SK-N-SH (cell line): ENCODE measurements at regions not wholly inside any gene's neighbourhood (a gene's known extent, or its start where the extent isn't known, plus 50 kb on each side); places are given as distances from the start of the nearest gene placed in this dataset.

Source experiments
- CTCF ChIA-PET: fragments of 300-600, 350-600 bp; formaldehyde crosslinking; extraction: SDS; loops from one replicate; lab custom pipeline; 2021; lab: Yijun Ruan, JAX
- POLR2A ChIA-PET: fragments of 350-600 bp; sonication (Branson Sonifier 250); formaldehyde crosslinking; extraction: SDS; loops from one replicate; lab custom pipeline; 2020; ENCODE audit warnings: antibody characterized with exemption, inconsistent platforms; lab: Yijun Ruan, JAX
- DNase-seq: peaks from one replicate; pipeline ENCODE4 v3.0.0; 2012
- H2AFZ ChIP-seq: fragments of 200-600 bp; sonication (generic); 2 replicates; pipeline ENCODE4 v1.8.1; 2016; ENCODE audit warnings: antibody characterized with exemption, mild to moderate bottlenecking, low read depth
- H3F3A ChIP-seq: fragments of 200-600 bp; sonication (generic); replicated peaks from 2 replicates; pipeline ENCODE3; 2016; ENCODE audit warnings: antibody characterized with exemption, mild to moderate bottlenecking; ENCODE audit not compliant: insufficient read depth
- H3K27ac ChIP-seq, 2 experiments: fragments of 200-500 bp in 1 of 2; fragments of 200-600 bp in 1 of 2; sonication (Bioruptor generic) in 1 of 2; sonication (generic), shearing (Covaris generic) in 1 of 2; 2 replicates each; pipeline versions ENCODE4 v1.5.1 to v1.6.1; 2014 to 2016; ENCODE audit warnings: low read depth in 2 of 2, inconsistent platforms in 1 of 2, low read length in 1 of 2, mild to moderate bottlenecking in 1 of 2, mixed read lengths in 1 of 2
- H3K27me3 ChIP-seq: fragments of 200-600 bp; sonication (generic), shearing (Covaris generic); 2 replicates; pipeline ENCODE4 v1.6.1; 2016; ENCODE audit warnings: mixed run types; ENCODE audit not compliant: insufficient read depth
- H3K36me3 ChIP-seq, 2 experiments: fragments of 200-500 bp in 1 of 2; fragments of 200-600 bp in 1 of 2; sonication (Bioruptor generic) in 1 of 2; sonication (generic) in 1 of 2; replicated peaks in 1 of 2; 2 replicates each; pipeline versions ENCODE3 to v1.5.1; 2014 to 2016; ENCODE audit warnings: low read length in 1 of 2, mild to moderate bottlenecking in 1 of 2; ENCODE audit not compliant: insufficient read depth in 2 of 2, control insufficient read depth in 1 of 2
- H3K4me1 ChIP-seq, 2 experiments: fragments of 200-500 bp in 1 of 2; fragments of 200-600 bp in 1 of 2; sonication (Bioruptor generic) in 1 of 2; sonication (generic), shearing (Covaris generic) in 1 of 2; 2 replicates each; pipeline versions ENCODE4 v1.5.1 to v1.6.1; 2014 to 2016; ENCODE audit warnings: low read depth in 1 of 2, low read length in 1 of 2, mixed run types in 1 of 2; ENCODE audit not compliant: insufficient read depth in 2 of 2, control insufficient read depth in 1 of 2
- H3K4me2 ChIP-seq: fragments of 200-600 bp; sonication (generic), shearing (Covaris generic); 2 replicates; pipeline ENCODE4 v1.6.1; 2017; ENCODE audit warnings: mixed run types
- H3K4me3 ChIP-seq, 2 experiments: fragments of 200-500 bp in 1 of 2; fragments of 200-600 bp in 1 of 2; sonication (Bioruptor generic) in 1 of 2; sonication (generic), shearing (Covaris generic) in 1 of 2; 2 replicates each; pipeline versions ENCODE4 v1.5.1 to v1.8.1; 2014 to 2016; ENCODE audit warnings: low read depth in 2 of 2, inconsistent platforms in 1 of 2, low read length in 1 of 2, mild to moderate bottlenecking in 1 of 2, mixed read lengths in 1 of 2, moderate library complexity in 1 of 2
- H3K79me2 ChIP-seq: fragments of 200-600 bp; sonication (generic); 2 replicates; pipeline ENCODE4 v1.8.1; 2017; ENCODE audit warnings: mild to moderate bottlenecking; ENCODE audit not compliant: insufficient read depth
- H3K9ac ChIP-seq: fragments of 200-600 bp; sonication (generic); 2 replicates; pipeline ENCODE4 v1.6.1; 2017; ENCODE audit warnings: mixed run types
- H3K9me2 ChIP-seq: fragments of 200-600 bp; sonication (generic); 2 replicates; pipeline ENCODE4 v1.6.1; 2017; ENCODE audit warnings: mixed run types
- H3K9me3 ChIP-seq: fragments of 200-600 bp; sonication (generic); 2 replicates; pipeline ENCODE4 v1.6.1; 2017; ENCODE audit warnings: mixed run types, mild to moderate bottlenecking, moderate library complexity
- H4K20me1 ChIP-seq: fragments of 200-600 bp; sonication (generic); 2 replicates; pipeline ENCODE4 v1.6.1; 2017; ENCODE audit warnings: mild to moderate bottlenecking, mixed run types; ENCODE audit not compliant: insufficient read depth
- CHD2 ChIP-seq: fragments of 150-350 bp; IDR thresholded peaks from 2 replicates; pipeline ENCODE4 v1.6.1; 2018; ENCODE audit warnings: low read length; ENCODE audit not compliant: partially characterized antibody
- FOSL2 ChIP-seq: IDR thresholded peaks from 2 replicates; pipeline ENCODE4 v1.4.0; 2012; ENCODE audit warnings: low read depth, mild to moderate bottlenecking, moderate library complexity, borderline replicate concordance
- FOXJ3 ChIP-seq: sonication (generic); formaldehyde crosslinking; IDR thresholded peaks from 2 replicates; pipeline ENCODE4 v1.5.1; 2020; ENCODE audit warnings: mild to moderate bottlenecking, missing genetic modification reagents
- FOXM1 ChIP-seq: IDR thresholded peaks from 2 replicates; pipeline ENCODE4 v1.4.0; 2012; ENCODE audit warnings: low read depth, mild to moderate bottlenecking
- GABPA ChIP-seq: IDR thresholded peaks from 2 replicates; pipeline ENCODE4 v1.4.0; 2012; ENCODE audit warnings: low read depth, mild to moderate bottlenecking
- GATA2 ChIP-seq: sonication (generic); formaldehyde crosslinking; IDR thresholded peaks from 2 replicates; pipeline ENCODE4 v1.5.0; 2020; ENCODE audit warnings: mild to moderate bottlenecking, missing genetic modification reagents
- MEF2A ChIP-seq: IDR thresholded peaks from 2 replicates; pipeline ENCODE4 v1.4.0; 2012; ENCODE audit warnings: low read depth, borderline replicate concordance
- MXI1 ChIP-seq: IDR thresholded peaks from 2 replicates; pipeline ENCODE4 v1.6.1; 2012; ENCODE audit warnings: mild to moderate bottlenecking, low read depth, low read length, improper control_type of control experiment
- NFIC ChIP-seq: IDR thresholded peaks from 2 replicates; pipeline ENCODE4 v1.4.0; 2012; ENCODE audit warnings: borderline replicate concordance
- NRF1 ChIP-seq: IDR thresholded peaks from 2 replicates; pipeline ENCODE4 v1.6.1; 2012; ENCODE audit warnings: low read depth, mild to moderate bottlenecking, low read length
- RAD21 ChIP-seq: IDR thresholded peaks from 2 replicates; pipeline ENCODE4 v1.6.1; 2012; ENCODE audit warnings: mild to moderate bottlenecking, low read length
- RFX5 ChIP-seq: IDR thresholded peaks from 2 replicates; pipeline ENCODE4 v1.6.1; 2012; ENCODE audit warnings: mild to moderate bottlenecking, improper control_type of control experiment, low read length
- RXRA ChIP-seq: IDR thresholded peaks from 2 replicates; pipeline ENCODE4 v1.4.0; 2012; ENCODE audit warnings: low read depth, mild to moderate bottlenecking, borderline replicate concordance
- TAF1 ChIP-seq: IDR thresholded peaks from 2 replicates; pipeline ENCODE4 v1.6.1; 2012; ENCODE audit warnings: low read depth, mild to moderate bottlenecking, low read length, moderate library complexity, borderline replicate concordance
- TEAD4 ChIP-seq: IDR thresholded peaks from 2 replicates; pipeline ENCODE4 v1.4.0; 2012; ENCODE audit warnings: mild to moderate bottlenecking, borderline replicate concordance; ENCODE audit not compliant: insufficient read depth
- WGBS: methylation state at CpG from one replicate; pipeline ENCODE4 v1.1.6; 2017; ENCODE audit warnings: low lambda C conversion rate; 5-methylcytosine and 5-hydroxymethylcytosine counted together
- TF ChIP-seq, protein P1 (sequence below): IDR thresholded peaks from 2 replicates; pipeline ENCODE4; 2012
- TF ChIP-seq, protein P2 (sequence below): IDR thresholded peaks from 2 replicates; pipeline ENCODE4 v1.4.0; 2012; ENCODE audit warnings: low read depth, borderline replicate concordance
- TF ChIP-seq, protein P3 (sequence below): IDR thresholded peaks from 2 replicates; pipeline ENCODE4 v1.6.1; 2012; ENCODE audit warnings: mild to moderate bottlenecking, low read depth, low read length, moderate library complexity
- TF ChIP-seq, protein P4 (sequence below): fragments of 150-350 bp; IDR thresholded peaks from 2 replicates; pipeline ENCODE4 v1.6.1; 2016; ENCODE audit warnings: mild to moderate bottlenecking, low read depth, low read length
- TF ChIP-seq, protein P5 (sequence below): IDR thresholded peaks from 2 replicates; pipeline ENCODE4 v1.4.0; 2012; ENCODE audit warnings: low read depth, borderline replicate concordance

DNA sequence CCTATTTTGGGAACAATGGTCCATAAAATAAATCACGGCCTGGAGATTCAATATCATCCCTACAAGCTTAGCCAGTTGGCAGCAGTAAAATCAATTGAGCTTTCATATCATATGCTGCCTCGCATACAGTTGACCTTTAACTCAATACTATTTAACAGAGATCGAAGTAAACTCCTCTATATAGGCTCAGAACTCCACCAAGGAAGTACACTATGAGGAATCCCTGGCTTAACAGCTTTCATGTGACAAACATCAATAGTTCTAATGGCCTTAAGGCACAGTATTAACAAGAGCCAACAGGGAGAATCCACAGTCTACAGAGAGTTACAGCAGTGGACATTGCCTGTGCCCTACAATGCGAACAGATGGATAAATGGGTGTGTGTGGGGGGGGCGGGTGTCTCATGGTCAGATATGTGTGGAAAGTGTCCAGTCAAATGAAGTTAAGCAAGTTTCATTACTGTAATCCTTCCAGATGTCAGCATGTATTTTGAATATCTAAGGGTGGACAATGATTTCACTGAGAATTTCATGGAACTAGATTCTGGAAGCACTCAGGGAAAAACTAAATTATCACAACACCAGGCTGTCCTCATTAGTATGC is 98.2 kb upstream of the FAM9B start:
- Histone ChIP-seq H4K20me1 (no peaks in the 10 kb centered on the region), H3K9me2 (no peaks in the 10 kb centered on the region), H3K4me3 (no peak overlapping the region), H3K4me2 (no peak overlapping the region), H3K9me3 (no peaks in the 10 kb centered on the region), H3K79me2 (no peaks in the 10 kb centered on the region), H3K27me3 (no peaks in the 10 kb centered on the region), H2AFZ (no peak overlapping the region), H3K9ac (no peak overlapping the region), H3K4me1 (no peaks in the 10 kb centered on the region), H3F3A (no peaks in the 10 kb centered on the region), H3K36me3 (no peaks in the 10 kb centered on the region), H3K27ac (no peak overlapping the region)
- POLR2A ChIA-PET, result no interaction called here
- DNase-seq, result no peak
- 19% methylated on average over 5 of the region's 5 CpGs for WGBS
- TF ChIP-seq, protein P1, sequence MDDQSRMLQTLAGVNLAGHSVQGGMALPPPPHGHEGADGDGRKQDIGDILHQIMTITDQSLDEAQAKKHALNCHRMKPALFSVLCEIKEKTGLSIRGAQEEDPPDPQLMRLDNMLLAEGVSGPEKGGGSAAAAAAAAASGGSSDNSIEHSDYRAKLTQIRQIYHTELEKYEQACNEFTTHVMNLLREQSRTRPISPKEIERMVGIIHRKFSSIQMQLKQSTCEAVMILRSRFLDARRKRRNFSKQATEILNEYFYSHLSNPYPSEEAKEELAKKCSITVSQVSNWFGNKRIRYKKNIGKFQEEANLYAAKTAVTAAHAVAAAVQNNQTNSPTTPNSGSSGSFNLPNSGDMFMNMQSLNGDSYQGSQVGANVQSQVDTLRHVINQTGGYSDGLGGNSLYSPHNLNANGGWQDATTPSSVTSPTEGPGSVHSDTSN, result no peak
- no peak for TF ChIP-seq MXI1
- TF ChIP-seq FOSL2, result no peak
- no peak for TF ChIP-seq FOXM1
- TF ChIP-seq NRF1, result no peak
- TF ChIP-seq, protein P2, sequence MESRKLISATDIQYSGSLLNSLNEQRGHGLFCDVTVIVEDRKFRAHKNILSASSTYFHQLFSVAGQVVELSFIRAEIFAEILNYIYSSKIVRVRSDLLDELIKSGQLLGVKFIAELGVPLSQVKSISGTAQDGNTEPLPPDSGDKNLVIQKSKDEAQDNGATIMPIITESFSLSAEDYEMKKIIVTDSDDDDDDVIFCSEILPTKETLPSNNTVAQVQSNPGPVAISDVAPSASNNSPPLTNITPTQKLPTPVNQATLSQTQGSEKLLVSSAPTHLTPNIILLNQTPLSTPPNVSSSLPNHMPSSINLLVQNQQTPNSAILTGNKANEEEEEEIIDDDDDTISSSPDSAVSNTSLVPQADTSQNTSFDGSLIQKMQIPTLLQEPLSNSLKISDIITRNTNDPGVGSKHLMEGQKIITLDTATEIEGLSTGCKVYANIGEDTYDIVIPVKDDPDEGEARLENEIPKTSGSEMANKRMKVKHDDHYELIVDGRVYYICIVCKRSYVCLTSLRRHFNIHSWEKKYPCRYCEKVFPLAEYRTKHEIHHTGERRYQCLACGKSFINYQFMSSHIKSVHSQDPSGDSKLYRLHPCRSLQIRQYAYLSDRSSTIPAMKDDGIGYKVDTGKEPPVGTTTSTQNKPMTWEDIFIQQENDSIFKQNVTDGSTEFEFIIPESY, result no peak
- no peak for TF ChIP-seq CHD2
- no peak for TF ChIP-seq RXRA
- no peak for TF ChIP-seq MEF2A
- TF ChIP-seq GATA2 (CRISPR knock-in tag), result no peak
- TF ChIP-seq, protein P3, sequence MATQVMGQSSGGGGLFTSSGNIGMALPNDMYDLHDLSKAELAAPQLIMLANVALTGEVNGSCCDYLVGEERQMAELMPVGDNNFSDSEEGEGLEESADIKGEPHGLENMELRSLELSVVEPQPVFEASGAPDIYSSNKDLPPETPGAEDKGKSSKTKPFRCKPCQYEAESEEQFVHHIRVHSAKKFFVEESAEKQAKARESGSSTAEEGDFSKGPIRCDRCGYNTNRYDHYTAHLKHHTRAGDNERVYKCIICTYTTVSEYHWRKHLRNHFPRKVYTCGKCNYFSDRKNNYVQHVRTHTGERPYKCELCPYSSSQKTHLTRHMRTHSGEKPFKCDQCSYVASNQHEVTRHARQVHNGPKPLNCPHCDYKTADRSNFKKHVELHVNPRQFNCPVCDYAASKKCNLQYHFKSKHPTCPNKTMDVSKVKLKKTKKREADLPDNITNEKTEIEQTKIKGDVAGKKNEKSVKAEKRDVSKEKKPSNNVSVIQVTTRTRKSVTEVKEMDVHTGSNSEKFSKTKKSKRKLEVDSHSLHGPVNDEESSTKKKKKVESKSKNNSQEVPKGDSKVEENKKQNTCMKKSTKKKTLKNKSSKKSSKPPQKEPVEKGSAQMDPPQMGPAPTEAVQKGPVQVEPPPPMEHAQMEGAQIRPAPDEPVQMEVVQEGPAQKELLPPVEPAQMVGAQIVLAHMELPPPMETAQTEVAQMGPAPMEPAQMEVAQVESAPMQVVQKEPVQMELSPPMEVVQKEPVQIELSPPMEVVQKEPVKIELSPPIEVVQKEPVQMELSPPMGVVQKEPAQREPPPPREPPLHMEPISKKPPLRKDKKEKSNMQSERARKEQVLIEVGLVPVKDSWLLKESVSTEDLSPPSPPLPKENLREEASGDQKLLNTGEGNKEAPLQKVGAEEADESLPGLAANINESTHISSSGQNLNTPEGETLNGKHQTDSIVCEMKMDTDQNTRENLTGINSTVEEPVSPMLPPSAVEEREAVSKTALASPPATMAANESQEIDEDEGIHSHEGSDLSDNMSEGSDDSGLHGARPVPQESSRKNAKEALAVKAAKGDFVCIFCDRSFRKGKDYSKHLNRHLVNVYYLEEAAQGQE, result no peak
- no peak for TF ChIP-seq RFX5
- TF ChIP-seq GABPA, result no peak
- TF ChIP-seq, protein P4, sequence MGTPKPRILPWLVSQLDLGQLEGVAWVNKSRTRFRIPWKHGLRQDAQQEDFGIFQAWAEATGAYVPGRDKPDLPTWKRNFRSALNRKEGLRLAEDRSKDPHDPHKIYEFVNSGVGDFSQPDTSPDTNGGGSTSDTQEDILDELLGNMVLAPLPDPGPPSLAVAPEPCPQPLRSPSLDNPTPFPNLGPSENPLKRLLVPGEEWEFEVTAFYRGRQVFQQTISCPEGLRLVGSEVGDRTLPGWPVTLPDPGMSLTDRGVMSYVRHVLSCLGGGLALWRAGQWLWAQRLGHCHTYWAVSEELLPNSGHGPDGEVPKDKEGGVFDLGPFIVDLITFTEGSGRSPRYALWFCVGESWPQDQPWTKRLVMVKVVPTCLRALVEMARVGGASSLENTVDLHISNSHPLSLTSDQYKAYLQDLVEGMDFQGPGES, result no peak
- no peak for TF ChIP-seq NFIC
- no peak for TF ChIP-seq TEAD4
- TF ChIP-seq TAF1, result no peak
- TF ChIP-seq RAD21, result no peak
- TF ChIP-seq, protein P5, sequence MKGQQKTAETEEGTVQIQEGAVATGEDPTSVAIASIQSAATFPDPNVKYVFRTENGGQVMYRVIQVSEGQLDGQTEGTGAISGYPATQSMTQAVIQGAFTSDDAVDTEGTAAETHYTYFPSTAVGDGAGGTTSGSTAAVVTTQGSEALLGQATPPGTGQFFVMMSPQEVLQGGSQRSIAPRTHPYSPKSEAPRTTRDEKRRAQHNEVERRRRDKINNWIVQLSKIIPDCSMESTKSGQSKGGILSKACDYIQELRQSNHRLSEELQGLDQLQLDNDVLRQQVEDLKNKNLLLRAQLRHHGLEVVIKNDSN, result no peak
- no peak for TF ChIP-seq FOXJ3 (CRISPR knock-in tag)
- CTCF ChIA-PET, result no interaction called here
